ENCODE measurements at regions not wholly inside any gene's neighbourhood (a gene's known extent, or its start where the extent isn't known, plus 50 kb on each side); places are given as distances from the start of the nearest gene placed in this dataset.
"Not testable (repeated sequence)": the region's sequence is repeated elsewhere in the genome, so short reads cannot be mapped to it uniquely, and the experiment has no call there.

DNA sequence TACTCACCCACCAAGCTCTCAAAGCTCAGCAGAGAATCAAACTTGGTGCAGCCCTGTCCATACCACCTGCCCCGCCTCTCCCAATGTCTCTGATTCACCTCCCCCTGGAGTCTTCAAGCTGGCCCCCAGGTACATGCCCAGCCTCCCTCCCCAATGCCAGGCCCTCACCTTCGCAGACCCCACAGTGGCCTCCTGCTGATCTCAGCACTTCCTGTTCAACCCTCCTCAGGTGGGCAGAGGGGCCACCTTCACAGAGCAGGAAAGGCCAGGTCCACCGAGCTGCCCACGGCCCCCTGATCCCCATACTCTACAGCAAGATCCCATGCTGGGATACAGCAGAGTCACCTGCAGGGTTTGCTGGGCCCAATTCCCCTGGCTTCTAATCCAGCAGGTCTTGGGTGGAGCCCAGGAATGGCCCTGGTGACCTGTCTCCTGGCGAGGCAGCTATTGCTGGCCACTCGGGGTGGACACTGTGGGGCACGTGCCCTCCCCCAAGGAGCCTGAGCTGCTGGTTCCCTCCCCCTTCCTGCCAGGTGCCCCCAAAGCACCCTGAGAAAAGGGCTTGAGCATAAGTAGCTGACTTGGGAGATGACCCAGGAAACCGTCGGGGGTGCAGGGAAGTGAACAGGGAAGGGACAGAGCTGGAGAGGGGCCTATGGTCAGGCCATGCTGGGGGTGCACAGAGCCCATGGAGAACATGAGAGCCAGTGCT is 150.7 kb downstream of the BRD1 start:
- no peak for DNase-seq (ENCODE audit: low spot score)

DNA sequence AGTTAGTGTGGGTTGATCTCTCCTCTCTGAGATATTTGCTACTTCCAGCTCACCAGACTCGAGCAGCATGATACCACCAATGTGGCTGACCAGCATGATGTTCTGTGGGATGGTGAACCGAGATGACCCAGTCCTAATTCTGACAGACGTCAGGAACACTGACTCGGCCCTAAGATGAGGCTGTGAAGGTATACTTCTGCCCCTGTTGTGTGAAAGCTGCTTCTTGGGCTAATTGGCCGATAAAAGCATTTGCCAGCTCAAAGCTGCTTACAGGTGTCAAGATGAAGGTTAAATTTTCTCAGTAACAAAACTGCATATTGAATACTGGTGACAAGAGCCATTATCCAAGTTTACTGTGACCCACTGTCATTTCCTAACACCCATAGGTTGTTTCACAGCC is 151.4 kb downstream of the BRD1 start:
- DNase-seq (ENCODE audit: low spot score): no peak

DNA sequence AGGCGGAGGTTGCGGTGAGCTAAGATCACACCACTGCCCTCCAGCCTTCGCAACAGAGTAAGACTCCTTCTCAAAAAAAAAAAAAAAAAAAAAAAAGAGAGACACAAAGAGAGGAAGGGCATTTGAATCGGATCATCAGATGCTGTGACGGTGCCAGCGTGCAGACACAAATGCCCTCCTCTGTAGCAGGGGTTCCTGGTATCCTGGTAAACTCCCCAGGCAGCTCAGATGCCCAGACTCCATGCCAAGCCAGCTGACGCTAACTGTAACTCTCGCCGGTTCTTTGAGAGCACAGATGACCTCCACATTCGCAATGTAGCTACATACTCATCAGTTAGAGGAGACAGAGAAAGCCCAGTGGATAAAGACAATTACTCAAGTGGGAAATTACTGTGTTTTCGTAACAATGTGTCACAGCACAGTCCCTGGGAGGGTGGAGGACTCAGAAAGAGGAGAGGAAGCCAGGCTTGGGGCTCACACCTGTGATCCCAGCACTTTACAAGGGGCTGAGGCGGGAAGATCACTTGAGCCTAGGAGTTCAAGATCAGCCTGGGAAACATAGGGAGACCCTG is 153.1 kb downstream of the BRD1 start:
- DNase-seq (ENCODE audit: low spot score): no peak

DNA sequence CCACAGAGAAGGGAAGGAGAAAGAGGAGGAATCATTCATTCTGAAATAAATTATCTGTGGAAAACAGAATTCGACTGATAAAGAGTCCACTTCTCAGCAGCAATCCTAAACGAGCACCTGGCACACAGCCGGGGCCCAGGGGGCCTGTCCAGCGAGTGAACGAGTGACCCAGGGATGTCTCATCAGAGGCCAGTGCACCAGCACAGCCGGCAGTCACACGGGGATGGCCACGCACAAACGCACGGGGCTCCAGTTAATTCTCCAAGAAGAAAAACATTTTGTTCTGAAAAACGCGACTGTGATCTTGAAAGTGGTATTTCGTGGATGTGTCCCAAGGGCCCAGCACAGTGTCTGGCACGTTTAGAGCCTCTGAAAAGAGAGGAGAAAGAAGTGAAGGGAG is 154.6 kb downstream of the BRD1 start:
- no peak for DNase-seq (ENCODE audit: low spot score)

DNA sequence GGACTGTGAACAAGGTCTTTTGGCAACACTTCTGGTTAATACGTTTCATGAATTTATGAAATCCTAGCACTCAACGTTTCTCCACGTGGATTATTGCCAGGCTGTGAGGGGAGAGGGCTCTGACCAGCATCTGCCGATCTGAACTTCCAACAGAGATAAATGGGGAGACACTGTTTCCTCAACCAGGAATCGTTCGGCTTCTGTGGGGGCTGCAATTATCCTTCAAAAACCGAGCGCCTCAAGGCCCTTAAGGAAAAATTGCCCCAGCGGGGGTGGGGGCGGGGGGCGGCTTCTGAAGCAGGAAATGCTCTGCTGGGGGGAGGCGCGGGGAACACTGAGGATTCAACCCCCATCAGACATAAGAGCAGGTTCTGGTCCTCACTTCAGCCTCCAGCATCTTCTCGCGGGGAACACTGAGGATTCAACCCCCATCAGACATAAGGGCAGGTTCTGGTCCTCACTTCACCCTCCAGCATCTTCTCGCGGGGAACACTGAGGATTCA is 155.6 kb downstream of the BRD1 start:
- DNase-seq (ENCODE audit: low spot score): no peak

DNA sequence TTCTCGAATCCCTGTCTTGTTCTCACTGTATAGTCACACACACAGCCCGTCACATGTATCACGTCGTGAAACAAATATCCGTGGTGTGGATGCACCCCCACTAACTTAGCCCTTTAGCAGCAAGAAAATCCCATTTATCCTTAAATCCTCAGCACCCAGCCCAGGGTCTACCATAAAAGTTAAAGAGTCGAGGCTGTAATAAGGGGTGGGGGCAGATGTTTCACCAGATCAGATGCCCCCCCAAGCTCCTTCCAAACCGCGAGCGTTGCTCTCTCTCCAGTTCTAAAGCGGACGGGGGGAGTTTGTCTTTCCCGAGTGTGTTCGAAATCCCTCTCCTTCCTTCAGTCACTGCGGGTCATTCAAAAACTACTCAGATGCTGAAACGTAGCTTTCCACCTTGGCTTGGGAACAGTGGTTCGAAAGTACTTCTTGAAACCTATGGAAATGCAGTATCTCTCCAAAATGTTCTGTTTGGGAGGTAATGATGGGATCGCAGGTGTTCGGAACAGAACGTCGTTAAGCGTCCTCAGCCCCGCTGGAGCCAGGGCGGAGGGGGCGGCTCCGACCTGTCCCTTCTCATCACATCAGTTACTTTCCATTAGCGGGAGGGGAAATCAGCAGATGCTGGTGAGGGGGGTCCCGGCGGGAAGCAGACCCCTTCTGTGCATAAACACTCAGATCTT is 156.2 kb downstream of the BRD1 start:
- no peak for DNase-seq (ENCODE audit: low spot score)

DNA sequence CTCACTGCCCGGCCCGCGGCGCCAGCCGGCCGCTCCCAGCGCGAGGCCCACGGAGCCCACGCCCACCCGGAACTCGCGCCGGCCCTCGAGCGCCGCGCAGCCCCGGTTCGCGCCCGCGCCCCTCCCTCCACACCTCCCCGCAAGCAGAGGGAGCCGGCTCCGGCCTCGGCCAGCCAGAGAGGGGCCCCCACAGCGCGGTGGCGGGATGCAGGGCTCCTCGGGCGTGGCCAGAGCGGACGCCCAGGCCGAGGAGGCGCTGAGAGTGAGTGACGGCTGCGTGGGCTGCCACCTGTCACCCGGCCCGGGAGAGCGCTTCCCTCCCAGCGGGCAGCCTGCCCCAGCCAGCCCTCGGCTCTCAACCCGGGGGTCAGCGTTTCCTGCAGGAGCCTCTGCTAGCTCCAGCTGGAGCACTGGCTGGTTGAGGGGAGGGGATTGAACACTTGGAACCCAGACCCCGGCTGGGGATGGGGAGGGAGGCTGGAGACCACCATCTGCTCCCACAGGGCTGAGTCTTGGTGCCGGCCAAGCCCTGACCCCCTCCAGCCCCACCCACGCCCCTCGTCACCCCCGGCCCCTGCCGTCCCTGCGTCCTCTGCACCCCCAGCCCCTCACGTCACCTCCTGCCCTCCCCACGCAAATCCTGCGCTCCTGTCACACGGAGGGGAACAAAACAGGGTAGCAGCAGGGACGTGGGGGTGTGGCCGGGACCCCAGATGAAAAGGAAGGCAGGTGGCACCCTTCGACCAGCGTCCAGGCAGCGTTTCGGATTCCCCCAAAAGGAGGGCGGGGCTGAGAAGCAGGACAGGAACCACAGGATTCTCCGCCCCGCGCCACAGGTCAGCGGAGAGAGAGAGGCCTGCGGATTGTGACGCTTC is 157.0 kb downstream of the BRD1 start:
- DNase-seq (ENCODE audit: low spot score): no peak

DNA sequence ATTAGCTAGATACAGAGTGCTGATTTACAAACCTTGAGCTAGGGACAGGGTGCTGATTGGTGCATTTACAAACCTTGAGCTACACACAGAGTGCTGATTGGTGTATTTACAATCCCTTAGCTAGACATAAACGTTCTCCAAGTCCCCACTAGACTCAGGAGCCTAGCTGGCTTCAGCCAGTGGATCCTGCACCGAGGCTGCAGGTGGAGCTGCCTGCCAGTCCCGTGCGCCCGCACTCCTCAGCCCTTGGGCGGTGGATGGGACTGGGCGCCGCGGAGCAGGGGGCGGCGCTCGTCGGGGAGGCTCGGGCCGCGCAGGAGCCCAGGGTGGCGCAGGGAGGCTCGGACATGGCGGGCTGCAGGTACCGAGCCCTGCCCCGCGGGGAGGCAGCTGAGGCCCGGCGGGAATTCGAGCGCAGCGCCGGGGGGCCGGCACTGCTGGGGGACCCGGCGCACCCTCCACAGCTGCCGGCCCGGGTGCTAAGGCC is 157.7 kb downstream of the BRD1 start:
- not testable (repeated sequence) for DNase-seq (ENCODE audit: low spot score)

DNA sequence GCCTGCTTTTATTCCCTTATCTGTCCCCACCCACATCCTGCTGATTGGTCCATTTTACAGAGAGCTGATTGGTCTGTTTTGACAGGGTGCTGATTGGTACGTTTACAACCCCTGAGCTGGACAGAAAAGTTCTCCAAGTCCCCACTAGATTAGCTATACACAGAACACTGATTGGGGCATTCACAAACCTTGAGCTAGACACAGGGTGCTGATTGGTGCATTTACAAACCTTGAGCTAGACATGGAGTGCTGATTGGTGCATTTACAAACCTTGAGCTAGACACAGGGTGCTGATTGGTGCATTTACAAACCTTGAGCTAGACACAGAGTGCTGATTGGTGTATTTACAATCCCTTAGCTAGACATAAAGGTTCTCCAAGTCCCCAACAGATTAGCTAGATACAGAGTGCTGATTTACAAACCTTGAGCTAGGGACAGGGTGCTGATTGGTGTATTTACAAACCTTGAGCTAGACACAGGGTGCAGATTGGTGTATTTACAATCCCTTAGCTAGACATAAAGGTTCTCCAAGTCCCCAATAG is 158.2 kb downstream of the BRD1 start:
- DNase-seq (ENCODE audit: low spot score): not testable (repeated sequence)

DNA sequence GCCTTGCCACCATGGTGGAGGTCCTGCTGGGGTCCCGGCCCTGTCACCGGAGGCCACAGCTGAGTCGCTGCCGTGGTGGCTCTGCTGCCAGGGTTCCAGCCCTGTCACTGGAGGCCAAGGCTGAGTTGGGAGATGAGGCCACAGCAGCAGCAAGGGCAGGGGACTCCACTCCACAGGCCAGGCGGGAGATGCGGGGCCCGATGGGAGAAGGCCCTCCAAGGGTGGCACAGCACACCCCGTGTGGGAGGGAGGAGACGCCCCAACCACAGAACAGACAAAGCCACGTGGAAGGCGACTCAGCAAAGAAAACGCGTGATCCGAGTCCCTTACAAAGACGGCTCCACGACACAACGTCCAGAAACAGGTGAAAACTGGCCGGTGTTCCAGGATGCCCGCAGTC is 159.3 kb downstream of the BRD1 start:
- DNase-seq (ENCODE audit: low spot score): no peak

DNA sequence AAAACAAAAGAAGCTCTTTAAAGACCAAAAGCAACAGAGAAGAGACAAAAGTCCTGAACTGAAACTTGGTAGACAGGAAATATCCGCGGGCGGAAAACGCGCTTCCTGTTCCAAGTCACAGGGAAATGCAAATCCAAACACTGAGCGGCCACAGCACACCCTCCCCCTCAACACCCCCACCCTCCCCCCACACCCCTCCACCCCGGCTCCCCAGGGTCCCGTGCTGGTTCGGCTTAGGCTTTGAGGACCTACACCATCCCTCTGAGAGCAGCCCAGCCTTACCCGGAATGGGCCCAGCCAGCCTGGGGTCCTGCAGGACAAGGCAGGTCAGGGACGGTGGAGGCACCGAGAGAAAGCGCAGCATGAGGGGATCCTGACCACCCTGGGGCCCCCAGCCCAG is 160.4 kb downstream of the BRD1 start:
- no peak for DNase-seq (ENCODE audit: low spot score)

DNA sequence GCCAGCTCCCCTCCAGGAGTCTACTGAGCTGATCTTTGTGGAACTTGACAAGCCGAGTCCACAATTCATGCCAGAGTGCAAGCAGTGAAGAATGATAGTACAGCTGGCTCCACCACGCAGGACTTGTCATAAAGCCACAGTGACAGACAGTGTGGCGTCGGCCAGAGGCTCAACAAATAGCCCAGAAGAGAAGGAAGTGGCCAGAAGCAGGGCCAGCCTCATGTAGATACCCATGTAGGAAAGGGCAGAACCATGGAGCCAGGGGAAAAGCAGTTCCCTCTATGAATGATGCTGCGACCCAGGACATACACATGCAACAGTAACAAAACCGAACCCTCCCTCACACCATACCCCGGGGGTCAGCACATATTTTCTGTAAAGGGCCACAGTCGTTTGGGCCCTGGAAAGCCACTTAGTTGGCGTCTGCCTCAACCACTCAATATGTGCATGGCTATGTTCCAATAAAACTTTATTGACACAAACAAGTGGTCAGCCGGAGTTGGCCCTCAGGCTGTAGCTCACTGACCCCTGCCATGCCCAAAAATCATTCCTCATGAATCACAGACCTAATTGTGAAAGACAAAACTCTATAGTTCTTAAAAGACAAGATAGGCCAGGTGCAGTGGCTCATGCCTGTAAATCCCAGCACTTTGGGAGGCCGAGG is 161.4 kb downstream of the BRD1 start:
- DNase-seq (ENCODE audit: low spot score): no peak

DNA sequence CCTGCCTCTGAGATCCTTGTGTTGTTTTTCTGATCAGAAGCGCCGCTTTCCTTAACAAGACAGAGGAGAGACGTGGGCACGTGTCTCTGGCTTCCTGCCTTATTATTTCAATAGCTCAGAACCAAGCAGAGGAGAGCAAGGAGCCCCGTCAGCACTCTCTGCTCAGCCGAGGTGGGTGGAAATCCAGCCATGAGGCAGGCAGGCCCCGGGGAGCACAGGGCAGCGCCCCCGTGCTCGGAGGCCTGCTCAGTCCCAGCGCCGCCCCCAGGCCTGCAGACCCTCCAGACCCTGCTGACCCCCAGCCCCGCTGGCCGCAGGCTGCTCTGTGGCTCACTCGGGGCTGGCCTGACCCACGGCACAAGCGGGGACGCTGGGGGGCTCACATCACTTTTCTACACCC is 162.8 kb downstream of the BRD1 start:
- DNase-seq (ENCODE audit: low spot score): no peak

DNA sequence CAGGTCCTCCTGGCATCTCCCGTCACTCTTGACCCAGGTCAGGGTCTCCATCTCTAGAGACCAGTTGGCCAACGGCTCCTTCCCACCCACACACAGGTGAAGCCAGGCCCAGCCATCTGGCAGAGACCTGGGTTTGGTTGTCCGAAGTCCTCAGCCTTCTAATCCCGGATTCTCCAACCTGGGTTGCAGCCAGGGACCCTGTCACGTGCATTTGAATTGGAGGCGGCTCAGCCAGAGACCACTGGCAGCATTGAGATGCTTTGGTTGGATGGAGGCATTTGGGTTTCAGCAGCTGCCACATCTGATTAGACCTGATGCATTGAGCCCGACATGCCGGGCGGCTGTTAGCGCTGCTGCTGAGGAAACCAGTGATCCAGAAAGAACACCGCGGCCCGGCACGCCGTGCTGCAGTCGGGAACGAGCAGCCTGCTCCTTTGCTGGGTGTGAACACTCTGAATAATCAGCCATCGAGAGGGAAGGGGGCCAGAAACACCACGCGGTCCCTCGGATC is 163.2 kb downstream of the BRD1 start:
- no peak for DNase-seq (ENCODE audit: low spot score)

DNA sequence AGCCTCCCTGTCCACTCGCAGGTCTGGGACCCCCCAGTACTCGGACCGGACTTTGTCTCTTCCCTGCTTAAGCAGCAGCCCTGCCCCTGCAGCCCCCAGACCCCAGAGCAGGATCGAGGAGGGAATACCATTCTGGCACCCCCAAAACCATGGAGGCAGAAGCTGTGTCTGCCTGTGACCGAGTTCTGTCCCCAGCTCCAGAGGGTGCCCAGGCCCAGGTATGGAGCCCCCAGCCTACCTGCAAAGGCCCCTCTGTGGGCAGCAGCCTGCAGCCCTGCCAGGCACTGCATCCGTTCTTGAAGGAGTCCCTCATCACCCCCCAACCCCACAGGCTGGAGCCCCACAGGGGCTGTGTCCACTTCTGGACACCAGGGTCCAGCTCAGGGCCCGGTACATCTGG is 163.8 kb downstream of the BRD1 start:
- no peak for DNase-seq (ENCODE audit: low spot score)

DNA sequence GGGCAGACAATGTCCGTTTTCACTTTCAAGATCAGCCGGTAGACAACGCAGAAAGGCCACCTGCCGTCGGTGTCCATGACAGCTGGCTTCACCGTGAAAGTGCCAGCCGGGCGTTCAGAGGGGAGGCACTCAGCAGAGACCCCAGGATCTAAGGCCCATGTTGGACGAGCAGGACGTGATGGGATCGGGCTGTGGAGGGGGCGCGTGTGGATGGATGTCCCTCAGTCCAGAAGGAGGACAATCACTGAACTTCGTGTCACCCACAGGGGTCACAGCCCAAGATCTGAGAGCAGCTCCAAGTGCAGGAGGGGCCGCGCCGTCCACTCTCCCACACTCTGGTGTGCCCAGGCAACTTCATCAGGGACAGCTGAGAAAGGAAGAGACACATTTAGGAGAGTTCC is 164.4 kb downstream of the BRD1 start:
- DNase-seq (ENCODE audit: low spot score): no peak

DNA sequence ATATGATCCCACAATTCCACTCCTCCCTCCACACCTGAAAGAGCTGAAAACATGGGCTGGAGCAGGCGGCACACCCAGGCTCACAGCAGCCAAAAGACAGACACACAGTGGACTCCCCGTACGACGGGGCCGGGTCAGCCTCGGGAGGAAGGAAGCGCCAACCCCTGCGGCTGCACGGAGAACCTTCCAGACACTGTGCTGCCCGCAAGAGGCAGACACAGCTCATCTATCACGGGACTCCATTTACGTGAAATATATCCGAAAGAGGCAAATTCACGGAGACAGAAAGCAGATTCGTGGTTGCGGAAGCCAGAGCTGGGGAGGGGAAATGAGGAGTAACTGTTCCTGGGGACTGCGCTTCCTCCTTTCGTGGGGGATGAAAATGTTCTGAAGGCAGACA is 165.0 kb downstream of the BRD1 start:
- DNase-seq (ENCODE audit: low spot score): no peak

DNA sequence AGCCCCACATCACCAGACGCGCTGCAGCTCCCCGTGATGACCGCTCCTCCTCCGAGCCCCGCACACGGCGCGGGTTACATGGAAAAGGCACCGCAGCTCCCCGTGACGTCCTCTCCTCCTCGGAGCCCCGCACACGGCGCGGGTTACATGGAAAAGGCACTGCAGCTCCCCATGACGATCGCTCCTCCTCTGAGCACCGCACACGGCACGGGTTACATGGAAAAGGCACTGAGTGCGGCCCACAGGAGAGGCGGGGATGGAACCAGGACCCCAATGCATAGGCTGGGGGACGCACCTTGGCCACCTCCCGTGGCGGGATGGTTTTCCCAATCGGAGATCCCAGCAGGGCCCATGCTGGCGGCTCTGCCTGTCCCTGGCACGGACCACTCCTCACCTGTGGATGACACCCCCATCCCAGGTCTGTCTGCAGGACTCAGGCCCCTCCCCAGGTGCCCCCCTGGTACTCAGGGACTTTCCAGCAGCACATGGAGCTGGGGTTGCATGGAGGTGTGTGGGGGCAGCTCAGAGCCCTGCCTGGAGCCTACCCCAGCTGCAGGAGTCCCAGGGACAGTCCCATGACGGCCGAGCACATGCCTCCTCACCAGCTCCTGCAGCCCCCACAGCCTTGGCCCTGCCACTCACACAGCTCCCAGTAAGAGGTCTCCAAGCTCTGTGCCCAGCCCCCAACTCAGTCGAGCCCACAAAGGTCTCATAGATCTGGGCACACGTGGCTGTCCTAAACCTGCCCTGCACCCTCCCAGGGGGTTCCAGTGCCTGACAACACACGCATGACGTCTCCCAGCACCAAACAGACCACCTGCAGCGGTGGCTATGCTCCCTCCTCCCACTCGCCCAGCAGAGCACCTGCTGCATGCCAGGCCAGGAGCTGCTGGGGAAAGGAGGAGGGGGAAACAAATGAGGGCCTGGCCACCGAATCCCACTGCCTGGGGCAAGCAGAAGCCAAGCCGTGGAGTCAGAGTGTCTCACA is 166.6 kb downstream of the BRD1 start:
- no peak for DNase-seq (ENCODE audit: low spot score)

DNA sequence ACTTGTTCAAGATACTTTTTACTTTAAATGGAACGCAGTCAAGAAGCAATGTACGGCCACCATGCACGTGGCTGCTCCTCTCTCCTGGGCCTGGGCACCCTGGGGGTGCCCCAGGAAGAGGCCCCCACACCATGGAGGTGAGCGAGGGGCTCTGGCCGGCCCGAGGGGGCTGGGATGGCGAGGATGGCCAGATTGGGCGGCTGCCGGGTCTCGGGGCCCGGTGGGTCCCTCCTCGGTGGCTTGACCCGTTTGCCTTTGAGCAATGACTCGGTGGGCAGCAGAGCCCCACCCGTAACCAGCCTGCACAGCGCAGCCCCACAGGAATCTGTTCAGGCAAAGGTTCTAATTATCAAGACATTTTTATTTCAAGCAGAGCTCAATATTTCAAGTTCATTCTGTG is 167.4 kb downstream of the BRD1 start:
- DNase-seq (ENCODE audit: low spot score): no peak

DNA sequence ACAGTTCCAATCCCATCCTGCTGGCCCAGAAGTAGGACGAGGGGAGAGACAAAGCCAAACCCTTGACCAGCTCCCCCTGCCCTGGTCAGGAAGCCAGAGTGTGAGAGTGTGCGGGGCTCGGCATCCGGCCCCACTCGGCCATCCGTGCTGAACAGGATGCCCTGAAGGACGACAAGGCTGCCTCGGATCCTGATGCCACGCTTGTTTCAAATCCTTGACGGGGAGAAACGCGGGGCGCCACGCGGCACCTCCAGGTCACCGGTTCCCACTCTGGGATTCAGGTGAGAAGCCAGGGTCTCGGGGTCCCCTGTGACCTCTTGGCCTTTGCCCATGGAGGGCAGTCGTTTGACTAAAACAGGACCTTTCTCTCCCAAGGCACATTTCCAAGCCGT is 167.8 kb downstream of the BRD1 start:
- no peak for DNase-seq (ENCODE audit: low spot score)
